ENCODE measurements at regions not wholly inside any gene's neighbourhood (a gene's known extent, or its start where the extent isn't known, plus 50 kb on each side); places are given as distances from the start of the nearest gene placed in this dataset.

DNA sequence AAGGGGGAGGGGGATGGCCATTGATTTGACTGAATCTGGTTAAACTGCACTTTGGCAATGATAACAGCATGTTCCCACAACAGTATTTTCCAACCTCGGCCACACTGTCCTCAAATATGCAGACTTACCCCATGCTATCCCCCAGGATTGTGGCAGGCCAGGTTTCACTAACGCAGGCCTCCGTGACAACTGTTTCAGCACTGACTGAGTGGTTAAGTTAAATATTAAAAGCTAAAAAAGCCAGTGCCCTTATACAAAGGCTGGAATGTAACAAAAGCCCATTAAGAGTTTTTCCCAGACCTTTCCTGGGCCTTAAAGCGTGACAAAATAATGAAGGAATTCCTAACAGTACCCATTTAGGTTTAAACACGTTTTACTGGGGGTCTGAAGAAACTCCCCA, 202.9 kb downstream of the USP25 start:
- TF ChIP-seq, protein P1, sequence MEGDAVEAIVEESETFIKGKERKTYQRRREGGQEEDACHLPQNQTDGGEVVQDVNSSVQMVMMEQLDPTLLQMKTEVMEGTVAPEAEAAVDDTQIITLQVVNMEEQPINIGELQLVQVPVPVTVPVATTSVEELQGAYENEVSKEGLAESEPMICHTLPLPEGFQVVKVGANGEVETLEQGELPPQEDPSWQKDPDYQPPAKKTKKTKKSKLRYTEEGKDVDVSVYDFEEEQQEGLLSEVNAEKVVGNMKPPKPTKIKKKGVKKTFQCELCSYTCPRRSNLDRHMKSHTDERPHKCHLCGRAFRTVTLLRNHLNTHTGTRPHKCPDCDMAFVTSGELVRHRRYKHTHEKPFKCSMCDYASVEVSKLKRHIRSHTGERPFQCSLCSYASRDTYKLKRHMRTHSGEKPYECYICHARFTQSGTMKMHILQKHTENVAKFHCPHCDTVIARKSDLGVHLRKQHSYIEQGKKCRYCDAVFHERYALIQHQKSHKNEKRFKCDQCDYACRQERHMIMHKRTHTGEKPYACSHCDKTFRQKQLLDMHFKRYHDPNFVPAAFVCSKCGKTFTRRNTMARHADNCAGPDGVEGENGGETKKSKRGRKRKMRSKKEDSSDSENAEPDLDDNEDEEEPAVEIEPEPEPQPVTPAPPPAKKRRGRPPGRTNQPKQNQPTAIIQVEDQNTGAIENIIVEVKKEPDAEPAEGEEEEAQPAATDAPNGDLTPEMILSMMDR (IDR thresholded peaks at IDR 0.05; ENCODE audit: insufficient read depth, low read depth, low read length, missing control alignments), result no peak
- H3K4me3 ChIP-seq (ENCODE audit: low read depth, low read length), result no peak overlapping the region
- no peak for DNase-seq (ENCODE audit: low read depth)

DNA sequence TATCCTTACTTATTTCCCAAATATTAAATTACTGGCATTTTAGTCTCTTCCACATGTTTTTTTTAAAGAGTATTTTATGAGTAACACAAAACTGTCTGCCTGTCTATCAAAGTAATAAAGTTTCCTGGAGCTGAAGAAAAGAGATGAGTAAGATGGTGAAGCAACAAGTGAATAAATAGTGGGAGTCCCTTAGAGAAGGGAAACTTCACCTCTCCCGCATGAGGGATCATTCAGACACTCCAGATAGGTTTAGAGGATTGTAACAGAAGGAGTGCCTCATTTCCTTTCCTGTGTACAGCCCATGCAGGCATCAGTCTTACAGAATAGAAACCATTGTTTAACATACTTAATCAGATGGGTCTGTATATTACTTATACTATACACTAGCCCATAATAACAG, 205.7 kb downstream of the USP25 start:
- no peak for DNase-seq (ENCODE audit: low read depth)
- TF ChIP-seq, protein P1 (IDR thresholded peaks at IDR 0.05; ENCODE audit: insufficient read depth, low read depth, low read length, missing control alignments), result no peak
- no peak overlapping the region for H3K4me3 ChIP-seq (ENCODE audit: low read depth, low read length)

DNA sequence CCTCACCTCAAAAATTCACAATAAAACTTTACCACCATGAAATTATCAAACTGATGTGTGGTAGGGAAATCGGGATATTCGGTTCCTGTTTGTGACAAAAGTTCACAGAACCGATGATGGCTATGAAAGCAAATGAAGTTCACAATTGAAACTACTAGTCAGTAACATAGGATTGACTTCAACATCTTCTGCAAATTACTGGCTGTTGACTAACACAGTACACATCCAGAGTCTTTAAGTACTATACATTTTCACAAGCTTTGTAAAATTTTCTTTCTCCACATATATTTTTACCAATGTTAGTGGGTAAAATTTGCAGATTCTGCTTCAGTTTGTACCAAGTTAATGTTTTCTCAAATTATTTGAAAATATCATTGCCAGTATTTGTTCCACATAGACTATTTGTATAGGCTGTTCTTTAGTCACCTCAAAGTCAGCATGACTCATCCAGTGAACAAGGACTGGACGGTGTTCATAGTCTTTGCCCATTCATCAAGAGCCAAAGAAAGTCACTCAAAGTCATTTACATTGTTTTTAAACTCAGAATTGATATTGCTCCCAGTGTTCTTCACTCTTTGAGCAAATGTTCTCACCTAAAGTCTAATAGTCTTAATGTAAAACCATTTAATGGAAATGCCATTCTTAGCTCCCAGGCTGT, 213.4 kb downstream of the USP25 start:
- TF ChIP-seq, protein P1 (IDR thresholded peaks at IDR 0.05; ENCODE audit: insufficient read depth, low read depth, low read length, missing control alignments), result no peak
- no peak overlapping the region for H3K4me3 ChIP-seq (ENCODE audit: low read depth, low read length)
- no peak for DNase-seq (ENCODE audit: low read depth)

DNA sequence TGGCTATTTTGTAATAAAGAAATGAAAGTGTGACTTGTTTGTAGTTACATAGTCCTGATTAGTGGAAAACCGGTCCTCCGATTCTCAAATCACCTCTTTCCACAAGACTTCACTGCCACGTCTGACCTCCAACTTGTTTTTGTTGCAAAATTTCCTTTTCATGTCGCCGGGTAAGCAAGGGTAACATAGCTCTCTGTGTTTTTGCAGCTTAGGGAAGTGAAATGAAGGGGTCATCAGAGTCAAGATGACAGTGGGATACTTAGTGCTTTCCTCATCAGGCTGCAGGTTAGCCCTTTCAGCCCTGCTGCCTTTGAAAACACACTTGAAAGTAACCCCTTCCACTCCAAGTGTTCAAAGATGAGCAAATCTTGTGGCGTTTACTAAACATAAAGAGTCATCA, 217.9 kb downstream of the USP25 start:
- no peak for DNase-seq (ENCODE audit: low read depth)
- TF ChIP-seq, protein P1 (IDR thresholded peaks at IDR 0.05; ENCODE audit: insufficient read depth, low read depth, low read length, missing control alignments), result no peak
- no peak overlapping the region for H3K4me3 ChIP-seq (ENCODE audit: low read depth, low read length)

DNA sequence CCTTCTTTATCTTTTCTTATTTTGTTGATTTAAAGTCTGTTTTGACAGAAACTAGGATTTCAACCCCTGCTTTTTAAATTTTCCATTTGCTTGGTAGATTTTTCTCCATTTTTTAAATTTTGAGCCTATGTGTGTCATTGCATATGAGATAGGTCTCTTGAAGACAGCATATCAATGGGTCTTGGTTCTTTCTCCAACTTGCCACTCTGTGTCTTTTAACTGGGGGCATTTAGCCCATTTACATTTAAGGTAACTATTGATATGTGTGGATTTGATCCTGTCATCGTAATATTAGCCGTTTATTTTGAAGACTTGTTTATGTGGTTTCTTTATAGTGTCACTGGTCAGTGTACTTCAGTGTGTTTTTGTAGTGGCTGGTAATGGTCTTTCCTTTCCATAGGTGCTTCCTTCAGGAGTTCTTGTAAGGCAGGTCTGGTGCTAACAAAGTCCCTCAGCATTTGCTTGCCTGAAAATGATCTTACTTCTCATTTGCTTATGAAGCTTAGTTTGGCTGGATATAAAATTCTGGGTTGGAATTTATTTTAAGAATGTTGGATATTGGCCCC, 223.9 kb downstream of the USP25 start:
- H3K4me3 ChIP-seq (ENCODE audit: low read depth, low read length), result no peak overlapping the region
- TF ChIP-seq, protein P1 (IDR thresholded peaks at IDR 0.05; ENCODE audit: insufficient read depth, low read depth, low read length, missing control alignments), result no peak
- DNase-seq (ENCODE audit: low read depth), result no peak

DNA sequence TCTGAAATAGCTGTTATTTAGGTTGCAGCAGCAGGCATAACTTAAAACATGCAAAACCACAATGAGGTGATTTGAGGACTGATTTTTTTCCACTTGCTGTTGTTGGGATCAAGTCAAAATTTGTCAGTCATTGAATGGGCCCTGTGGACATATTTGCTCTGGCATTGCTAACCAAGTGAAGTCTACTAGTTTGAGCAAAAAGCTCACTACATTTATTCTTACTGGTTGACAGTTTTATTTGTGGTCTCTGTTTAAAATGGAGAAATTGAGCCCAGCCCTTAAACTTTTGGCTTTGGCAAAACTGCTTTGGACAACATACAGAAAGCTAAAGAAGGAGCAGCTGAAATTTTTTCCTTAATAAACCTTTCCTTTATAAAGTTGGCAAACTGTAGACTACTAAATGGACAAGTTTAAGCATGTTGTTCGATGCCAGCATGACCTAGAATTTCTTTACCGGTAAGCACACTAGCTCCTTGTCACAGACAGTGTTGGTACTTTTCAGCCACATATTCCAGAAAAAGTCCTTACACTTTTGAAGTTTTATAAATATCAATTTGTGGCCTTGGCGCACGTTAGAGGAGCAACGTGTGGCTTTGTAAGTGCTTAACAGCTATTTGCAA, 234.6 kb downstream of the USP25 start:
- no peak overlapping the region for H3K4me3 ChIP-seq (ENCODE audit: low read depth, low read length)
- TF ChIP-seq, protein P1 (IDR thresholded peaks at IDR 0.05; ENCODE audit: insufficient read depth, low read depth, low read length, missing control alignments), result no peak
- no peak for DNase-seq (ENCODE audit: low read depth)
